Nephron progenitor cell (in vitro differentiated cells): ENCODE measurements at regions not wholly inside any gene's neighbourhood (a gene's known extent, or its start where the extent isn't known, plus 50 kb on each side); places are given as distances from the start of the nearest gene placed in this dataset.

Source experiments
- DNase-seq: peaks from one replicate; pipeline ENCODE4 v3.0.0; 2021
- H3K27ac Mint-ChIP-seq: 2 replicates; pipeline ENCODE4 v1.8.0; 2021; ENCODE audit warnings: mild to moderate bottlenecking, moderate library complexity, mixed read lengths
- H3K27me3 Mint-ChIP-seq: 2 replicates; pipeline ENCODE4 v1.8.0; 2021; ENCODE audit warnings: mild to moderate bottlenecking, low read depth, mixed read lengths; ENCODE audit not compliant: poor library complexity
- H3K36me3 Mint-ChIP-seq: 2 replicates; pipeline ENCODE4 v1.8.0; 2021; ENCODE audit warnings: low read depth, mixed read lengths
- H3K4me1 Mint-ChIP-seq: 2 replicates; pipeline ENCODE4 v1.8.0; 2021; ENCODE audit warnings: mixed read lengths
- H3K4me3 Mint-ChIP-seq: 2 replicates; pipeline ENCODE4 v1.8.0; 2021; ENCODE audit warnings: mild to moderate bottlenecking, moderate library complexity, mixed read lengths
- H3K9me3 Mint-ChIP-seq: 2 replicates; pipeline ENCODE4 v1.8.0; 2021; ENCODE audit warnings: mild to moderate bottlenecking, moderate library complexity, mixed read lengths
- CTCF ChIP-seq: fragments of 200-600 bp; sonication (generic); IDR thresholded peaks from 2 replicates; pipeline ENCODE4 v1.5.0; 2021; ENCODE audit warnings: antibody characterized with exemption

GRCh38 chr10:126770809-126771208 lies 100.3 kb upstream of the C10orf90 start:
- peaks cover 11% of the 10 kb centered on the region for H3K9me3 Mint-ChIP-seq
- no peak for DNase-seq
- no peaks in the 10 kb centered on the region for H3K36me3 Mint-ChIP-seq
- H3K27me3 Mint-ChIP-seq: no peaks in the 10 kb centered on the region
- no peaks in the 10 kb centered on the region for H3K4me1 Mint-ChIP-seq
- no peak for TF ChIP-seq CTCF
- no peak overlapping the region for H3K27ac Mint-ChIP-seq
- H3K4me3 Mint-ChIP-seq: no peak overlapping the region

- H3K36me3 Mint-ChIP-seq: no peaks in the 10 kb centered on the region
- peaks cover 7% of the 10 kb centered on the region for H3K4me1 Mint-ChIP-seq
- DNase-seq: no peak
- H3K4me3 Mint-ChIP-seq: no peak overlapping the region
- no peak for TF ChIP-seq CTCF
- H3K27me3 Mint-ChIP-seq: no peaks in the 10 kb centered on the region
- no peak overlapping the region for H3K27ac Mint-ChIP-seq
- no peaks in the 10 kb centered on the region for H3K9me3 Mint-ChIP-seq
These were observed 105.7 kb upstream of the C10orf90 start for GRCh38 chr10:126776168-126776567.

GRCh38 chr10:126777714-126778113 lies 107.2 kb upstream of the C10orf90 start:
- no peaks in the 10 kb centered on the region for H3K36me3 Mint-ChIP-seq
- no peak overlapping the region for H3K27ac Mint-ChIP-seq
- H3K4me1 Mint-ChIP-seq: peaks cover 12% of the 10 kb centered on the region

DNA sequence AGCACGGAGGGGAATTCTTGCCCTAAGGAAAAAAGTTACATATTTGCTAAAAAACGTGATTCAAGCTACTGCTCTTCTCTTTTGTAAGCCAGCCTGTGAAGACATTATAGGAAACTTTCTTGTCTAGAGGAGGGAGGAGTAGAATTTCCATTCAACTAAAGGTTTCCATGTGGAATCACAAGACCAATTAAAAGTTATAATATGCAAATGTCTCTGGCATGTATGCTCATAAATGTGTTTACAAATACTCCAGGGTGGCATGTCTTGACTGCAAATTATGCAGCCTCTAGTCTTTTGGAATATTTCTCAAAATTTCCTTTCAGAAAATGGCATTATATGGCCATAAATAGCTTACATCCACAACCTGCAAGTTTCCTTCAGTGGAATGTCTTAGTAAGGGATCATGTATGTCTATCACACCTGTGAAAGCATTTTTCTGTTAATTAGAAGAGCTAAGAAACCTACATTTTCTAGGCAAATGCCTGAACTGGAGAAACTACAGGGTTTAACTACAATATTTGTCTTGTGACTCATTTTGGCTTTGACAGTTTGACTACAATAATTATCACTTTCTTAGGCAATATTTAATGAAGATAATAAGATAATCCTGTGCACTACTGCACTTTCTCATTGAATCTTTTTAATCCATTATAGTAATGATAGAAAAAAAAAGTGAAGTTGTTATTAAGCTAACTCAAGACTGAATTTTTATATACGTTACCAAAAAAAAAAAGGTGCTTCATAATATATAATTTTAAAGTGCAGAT lies 111.1 kb upstream of the C10orf90 start:
- Mint-ChIP-seq H3K27me3 (no peaks in the 10 kb centered on the region), H3K4me3 (no peak overlapping the region), H3K9me3 (no peaks in the 10 kb centered on the region), H3K36me3 (no peaks in the 10 kb centered on the region), H3K4me1 (peaks cover 5% of the 10 kb centered on the region), H3K27ac (no peak overlapping the region)
- no peak for DNase-seq
- TF ChIP-seq CTCF: no peak

More at GRCh38 chr10:126777714-126778113, 107.2 kb upstream of the C10orf90 start:
- Mint-ChIP-seq H3K9me3 (no peaks in the 10 kb centered on the region), H3K27me3 (no peaks in the 10 kb centered on the region), H3K4me3 (no peak overlapping the region)
- DNase-seq: no peak
- no peak for TF ChIP-seq CTCF

GRCh38 chr10:126783806-126784557 lies 113.5 kb upstream of the C10orf90 start:
- Mint-ChIP-seq H3K4me3 (no peak overlapping the region), H3K9me3 (no peaks in the 10 kb centered on the region), H3K27ac (no peak overlapping the region), H3K27me3 (no peaks in the 10 kb centered on the region), H3K36me3 (no peaks in the 10 kb centered on the region), H3K4me1 (peaks cover 5% of the 10 kb centered on the region)
- TF ChIP-seq CTCF: no peak
- DNase-seq: no peak
